WTC11 (cell line): ENCODE measurements at regions not wholly inside any gene's neighbourhood (a gene's known extent, or its start where the extent isn't known, plus 50 kb on each side); places are given as distances from the start of the nearest gene placed in this dataset.

Experiments
- ATAC-seq: fragments of 200-7000 bp; cut with Tn5 transposase; 2 replicates; pipeline ENCODE4 v1.10.0; 2021; ENCODE audit warnings: mild to moderate bottlenecking, moderate library complexity
- CTCF ChIA-PET: fragments of 300-600 bp; sonication (Branson Sonifier 250); formaldehyde crosslinking; loops from one replicate; lab custom pipeline; 2021; ENCODE audit warnings: antibody characterized with exemption; lab: Charles Lee
- POLR2A ChIA-PET: fragments of 350-600 bp; sonication (Branson Sonifier 250); formaldehyde crosslinking; loops from one replicate; lab custom pipeline; 2021; ENCODE audit warnings: antibody characterized with exemption; lab: Charles Lee
- DNase-seq: peaks from one replicate; pipeline ENCODE4 v3.0.0; 2021; ENCODE audit warnings: low spot score
- H3K27ac Mint-ChIP-seq: 2 replicates; pipeline ENCODE4 v1.8.0; 2021; ENCODE audit warnings: mixed read lengths
- H3K27me3 Mint-ChIP-seq: 2 replicates; pipeline ENCODE4 v1.8.0; 2021; ENCODE audit warnings: low read depth, mild to moderate bottlenecking, moderate library complexity, mixed read lengths
- H3K36me3 Mint-ChIP-seq: 2 replicates; pipeline ENCODE4 v1.8.0; 2021; ENCODE audit warnings: mixed read lengths
- H3K4me1 Mint-ChIP-seq: 2 replicates; pipeline ENCODE4 v1.8.0; 2022; ENCODE audit warnings: mixed read lengths
- H3K4me3 Mint-ChIP-seq: 2 replicates; pipeline ENCODE4 v1.8.0; 2021; ENCODE audit warnings: mild to moderate bottlenecking, moderate library complexity, mixed read lengths
- H3K9me3 Mint-ChIP-seq: 2 replicates; pipeline ENCODE4 v1.8.0; 2021; ENCODE audit warnings: mixed read lengths
- E2F4 ChIP-seq: sonication (generic); formaldehyde crosslinking; IDR thresholded peaks from 2 replicates; pipeline ENCODE4 v1.8.1; 2022; ENCODE audit warnings: low read depth, mild to moderate bottlenecking, moderate library complexity, missing genetic modification reagents, borderline replicate concordance
- ETV6 ChIP-seq: sonication (generic); formaldehyde crosslinking; IDR thresholded peaks from 2 replicates; pipeline ENCODE4 v1.8.1; 2022; ENCODE audit warnings: mild to moderate bottlenecking, missing genetic modification reagents
- FOXJ3 ChIP-seq: sonication (generic); formaldehyde crosslinking; IDR thresholded peaks from 2 replicates; pipeline ENCODE4 v1.9.0; 2021; ENCODE audit warnings: missing genetic modification reagents, mild to moderate bottlenecking, borderline replicate concordance
- FOXK1 ChIP-seq: sonication (generic); formaldehyde crosslinking; IDR thresholded peaks from 2 replicates; pipeline ENCODE4 v1.8.0; 2022; ENCODE audit warnings: mild to moderate bottlenecking, moderate library complexity, missing genetic modification reagents
- HMGA2 ChIP-seq: fragments of 250-450 bp; sonication (Bioruptor Pico); IDR thresholded peaks from 2 replicates; pipeline ENCODE4 v1.4.0; 2021; ENCODE audit warnings: mild to moderate bottlenecking, moderate library complexity
- JAZF1 ChIP-seq: fragments of 250-450 bp; sonication (Bioruptor Pico); IDR thresholded peaks from 2 replicates; pipeline ENCODE4 v1.9.0; 2021; ENCODE audit warnings: moderate library complexity, mild to moderate bottlenecking, inconsistent platforms
- MXD4 ChIP-seq: fragments of 250-450 bp; sonication (Bioruptor Pico); IDR thresholded peaks from 2 replicates; pipeline ENCODE4 v1.8.0; 2021; ENCODE audit warnings: mild to moderate bottlenecking, moderate library complexity, borderline replicate concordance
- NR1H2 ChIP-seq: sonication (generic); formaldehyde crosslinking; IDR thresholded peaks from 2 replicates; pipeline ENCODE4 v1.9.0; 2021; ENCODE audit warnings: mild to moderate bottlenecking, moderate library complexity, missing genetic modification reagents
- NR2C2 ChIP-seq: sonication (generic); formaldehyde crosslinking; IDR thresholded peaks from 2 replicates; pipeline ENCODE4 v1.8.0; 2022; ENCODE audit warnings: mild to moderate bottlenecking, missing genetic modification reagents
- PRDM15 ChIP-seq: sonication (generic); formaldehyde crosslinking; IDR thresholded peaks from 2 replicates; pipeline ENCODE4 v1.8.0; 2022; ENCODE audit warnings: missing genetic modification reagents
- RELA ChIP-seq: sonication (generic); formaldehyde crosslinking; IDR thresholded peaks from 2 replicates; pipeline ENCODE4 v1.8.1; 2022; ENCODE audit warnings: missing genetic modification reagents, mild to moderate bottlenecking, borderline replicate concordance
- SOX15 ChIP-seq: fragments of 250-450 bp; sonication (Bioruptor Pico); IDR thresholded peaks from 2 replicates; pipeline ENCODE4 v1.9.0; 2021; ENCODE audit warnings: mild to moderate bottlenecking
- ZNF232 ChIP-seq: sonication (generic); formaldehyde crosslinking; IDR thresholded peaks from 2 replicates; pipeline ENCODE4 v1.8.0; 2022; ENCODE audit warnings: mild to moderate bottlenecking, missing genetic modification reagents
- ZNF532 ChIP-seq: fragments of 250-450 bp; sonication (Bioruptor Pico); IDR thresholded peaks from 2 replicates; pipeline ENCODE4 v1.9.0; 2021; ENCODE audit warnings: mild to moderate bottlenecking, borderline replicate concordance
- ZSCAN18 ChIP-seq: fragments of 250-450 bp; sonication (Bioruptor Pico); IDR thresholded peaks from 2 replicates; pipeline ENCODE4 v2.1.2; 2022; ENCODE audit warnings: mild to moderate bottlenecking, moderate library complexity

DNA sequence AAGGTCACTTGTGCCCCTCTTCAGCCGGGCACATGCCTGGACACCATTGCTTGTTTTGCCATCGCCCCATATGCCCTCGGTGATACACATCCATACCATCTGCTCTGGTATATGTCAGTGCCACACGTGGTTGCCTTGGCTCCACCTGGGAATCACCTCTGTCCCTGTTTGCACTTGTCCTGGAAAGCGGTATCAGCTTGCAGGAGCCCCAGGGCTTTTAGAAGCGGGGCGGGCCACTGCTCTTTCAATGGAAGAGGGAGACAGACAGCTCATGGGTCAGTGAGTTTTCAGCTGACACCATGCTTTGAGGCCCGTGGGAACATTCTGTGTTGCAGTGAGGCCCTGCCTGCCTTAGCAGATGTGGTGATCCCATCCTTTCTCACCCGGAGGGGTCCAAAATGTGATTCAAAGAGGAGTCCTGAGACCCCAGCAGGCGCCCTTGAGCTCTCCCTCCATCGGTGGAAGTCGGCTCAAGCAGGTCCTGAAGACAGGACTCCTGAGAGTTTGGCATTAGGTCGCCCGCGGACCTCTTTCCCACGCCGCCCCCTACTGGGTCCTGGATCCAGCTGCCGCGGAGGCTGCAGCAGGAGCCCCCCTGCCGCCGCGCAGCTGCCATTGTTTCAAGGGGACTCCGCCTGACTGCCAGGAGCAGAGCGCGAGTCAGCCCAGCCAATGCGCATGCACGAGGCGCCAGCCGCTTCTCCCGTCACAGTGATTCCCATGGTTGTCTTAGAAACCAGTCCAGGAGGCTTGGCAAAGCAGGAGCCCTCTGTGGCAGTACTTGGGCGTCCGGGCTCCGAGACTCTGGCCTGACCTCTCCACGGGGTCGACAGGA is 773.2 kb upstream of the ALG10B start:
- POLR2A ChIA-PET, result no interaction called here
- Mint-ChIP-seq H3K36me3 (peaks cover 75% of the 10 kb centered on the region), H3K4me1 (no peaks in the 10 kb centered on the region), H3K27ac (no peak overlapping the region), H3K9me3 (peaks cover 74% of the 10 kb centered on the region), H3K4me3 (no peak overlapping the region), H3K27me3 (peaks cover 16% of the 10 kb centered on the region)
- no peak for DNase-seq
- CTCF ChIA-PET, result no interaction called here
- ATAC-seq, result no peak
- TF ChIP-seq SOX15 (CRISPR knock-in tag), result no peak
- TF ChIP-seq HMGA2, result no peak
- TF ChIP-seq JAZF1, result no peak
- TF ChIP-seq NR2C2, result no peak
- no peak for TF ChIP-seq E2F4 (CRISPR knock-in tag)
- no peak for TF ChIP-seq FOXJ3 (CRISPR knock-in tag)
- TF ChIP-seq RELA, result no peak
- no peak for TF ChIP-seq ZNF232 (CRISPR knock-in tag)
- TF ChIP-seq ZNF532, result no peak
- no peak for TF ChIP-seq MXD4 (CRISPR knock-in tag)
- TF ChIP-seq ETV6 (CRISPR knock-in tag), result no peak
- TF ChIP-seq PRDM15 (CRISPR knock-in tag), result no peak
- TF ChIP-seq FOXK1 (CRISPR knock-in tag), result no peak
- no peak for TF ChIP-seq ZSCAN18 (CRISPR knock-in tag)
- no peak for TF ChIP-seq NR1H2 (CRISPR knock-in tag)
